IMR-90 (cell line): ENCODE measurements at regions not wholly inside any gene's neighbourhood (a gene's known extent, or its start where the extent isn't known, plus 50 kb on each side); places are given as distances from the start of the nearest gene placed in this dataset.
"Not testable (repeated sequence)": the region's sequence is repeated elsewhere in the genome, so short reads cannot be mapped to it uniquely, and the experiment has no call there.

Experiments used
- CHD1 ChIP-seq: IDR thresholded peaks from 2 replicates; pipeline ENCODE4 v1.6.1; 2012; ENCODE audit warnings: low read depth, low read length, improper control_type of control experiment
- POLR2A ChIP-seq: IDR thresholded peaks from 2 replicates; pipeline ENCODE4 v1.6.1; 2012; ENCODE audit warnings: mild to moderate bottlenecking, low read depth, low read length
- RAD21 ChIP-seq: IDR thresholded peaks from 2 replicates; pipeline ENCODE4 v1.6.1; 2012; ENCODE audit warnings: low read length, improper control_type of control experiment
- TF ChIP-seq, protein P1 (sequence below): conservative IDR thresholded peaks from 2 replicates; pipeline ENCODE4 v1.5.1; 2012; ENCODE audit warnings: mild to moderate bottlenecking, low read depth, low read length, improper control_type of control experiment
- TF ChIP-seq, protein P2 (sequence below): fragments of 150-350 bp; IDR thresholded peaks from 2 replicates; pipeline ENCODE4 v1.6.1; 2017; ENCODE audit warnings: mild to moderate bottlenecking, antibody characterized with exemption, low read length, low read depth

DNA sequence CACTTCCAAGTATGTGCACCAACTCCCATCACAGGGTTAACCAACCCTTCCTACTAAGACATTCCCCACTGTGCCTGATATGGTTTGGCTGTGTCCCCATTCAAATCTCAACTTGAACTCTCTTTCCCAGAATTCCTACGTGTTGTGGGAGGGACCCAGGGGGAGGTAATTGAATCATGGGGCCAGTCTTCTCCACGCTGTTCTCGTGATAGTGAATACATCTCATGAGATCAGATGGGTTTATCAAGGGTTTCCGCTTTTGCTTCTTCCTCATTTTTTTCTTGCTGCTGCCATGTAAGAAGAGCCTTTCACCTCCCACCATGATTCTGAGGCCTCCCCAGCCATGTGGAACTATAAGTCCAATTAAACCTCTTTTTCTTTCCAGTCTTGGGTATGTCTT is 681.8 kb upstream of the TBX3 start:
- TF ChIP-seq, protein P1, sequence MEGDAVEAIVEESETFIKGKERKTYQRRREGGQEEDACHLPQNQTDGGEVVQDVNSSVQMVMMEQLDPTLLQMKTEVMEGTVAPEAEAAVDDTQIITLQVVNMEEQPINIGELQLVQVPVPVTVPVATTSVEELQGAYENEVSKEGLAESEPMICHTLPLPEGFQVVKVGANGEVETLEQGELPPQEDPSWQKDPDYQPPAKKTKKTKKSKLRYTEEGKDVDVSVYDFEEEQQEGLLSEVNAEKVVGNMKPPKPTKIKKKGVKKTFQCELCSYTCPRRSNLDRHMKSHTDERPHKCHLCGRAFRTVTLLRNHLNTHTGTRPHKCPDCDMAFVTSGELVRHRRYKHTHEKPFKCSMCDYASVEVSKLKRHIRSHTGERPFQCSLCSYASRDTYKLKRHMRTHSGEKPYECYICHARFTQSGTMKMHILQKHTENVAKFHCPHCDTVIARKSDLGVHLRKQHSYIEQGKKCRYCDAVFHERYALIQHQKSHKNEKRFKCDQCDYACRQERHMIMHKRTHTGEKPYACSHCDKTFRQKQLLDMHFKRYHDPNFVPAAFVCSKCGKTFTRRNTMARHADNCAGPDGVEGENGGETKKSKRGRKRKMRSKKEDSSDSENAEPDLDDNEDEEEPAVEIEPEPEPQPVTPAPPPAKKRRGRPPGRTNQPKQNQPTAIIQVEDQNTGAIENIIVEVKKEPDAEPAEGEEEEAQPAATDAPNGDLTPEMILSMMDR: not testable (repeated sequence)
- TF ChIP-seq, protein P2, sequence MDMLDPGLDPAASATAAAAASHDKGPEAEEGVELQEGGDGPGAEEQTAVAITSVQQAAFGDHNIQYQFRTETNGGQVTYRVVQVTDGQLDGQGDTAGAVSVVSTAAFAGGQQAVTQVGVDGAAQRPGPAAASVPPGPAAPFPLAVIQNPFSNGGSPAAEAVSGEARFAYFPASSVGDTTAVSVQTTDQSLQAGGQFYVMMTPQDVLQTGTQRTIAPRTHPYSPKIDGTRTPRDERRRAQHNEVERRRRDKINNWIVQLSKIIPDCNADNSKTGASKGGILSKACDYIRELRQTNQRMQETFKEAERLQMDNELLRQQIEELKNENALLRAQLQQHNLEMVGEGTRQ: not testable (repeated sequence)
- not testable (repeated sequence) for TF ChIP-seq POLR2A, RAD21, CHD1
